ENCODE measurements at regions not wholly inside any gene's neighbourhood (a gene's known extent, or its start where the extent isn't known, plus 50 kb on each side); places are given as distances from the start of the nearest gene placed in this dataset.

DNA sequence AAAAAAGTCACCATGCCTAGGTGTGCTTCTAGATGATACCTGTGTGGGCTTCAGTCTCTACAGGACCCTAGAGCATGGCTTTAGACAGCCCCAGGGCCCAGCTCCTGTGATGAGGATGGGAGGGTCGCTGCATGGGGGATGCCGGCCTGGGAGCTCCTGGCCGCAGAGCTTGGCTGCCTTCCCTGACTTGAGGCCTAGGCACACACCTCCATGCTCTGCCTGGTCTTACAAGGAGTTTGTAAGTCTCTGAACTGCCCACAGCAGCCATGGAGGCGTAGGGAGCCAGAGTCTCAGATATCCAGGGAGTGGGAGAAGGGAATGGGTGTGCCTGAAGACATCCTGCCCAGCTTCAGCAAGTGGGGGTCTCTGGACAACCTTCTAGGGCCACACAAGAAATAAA, 149.5 kb upstream of the MYL2 start:
- TF ChIP-seq, protein P1, sequence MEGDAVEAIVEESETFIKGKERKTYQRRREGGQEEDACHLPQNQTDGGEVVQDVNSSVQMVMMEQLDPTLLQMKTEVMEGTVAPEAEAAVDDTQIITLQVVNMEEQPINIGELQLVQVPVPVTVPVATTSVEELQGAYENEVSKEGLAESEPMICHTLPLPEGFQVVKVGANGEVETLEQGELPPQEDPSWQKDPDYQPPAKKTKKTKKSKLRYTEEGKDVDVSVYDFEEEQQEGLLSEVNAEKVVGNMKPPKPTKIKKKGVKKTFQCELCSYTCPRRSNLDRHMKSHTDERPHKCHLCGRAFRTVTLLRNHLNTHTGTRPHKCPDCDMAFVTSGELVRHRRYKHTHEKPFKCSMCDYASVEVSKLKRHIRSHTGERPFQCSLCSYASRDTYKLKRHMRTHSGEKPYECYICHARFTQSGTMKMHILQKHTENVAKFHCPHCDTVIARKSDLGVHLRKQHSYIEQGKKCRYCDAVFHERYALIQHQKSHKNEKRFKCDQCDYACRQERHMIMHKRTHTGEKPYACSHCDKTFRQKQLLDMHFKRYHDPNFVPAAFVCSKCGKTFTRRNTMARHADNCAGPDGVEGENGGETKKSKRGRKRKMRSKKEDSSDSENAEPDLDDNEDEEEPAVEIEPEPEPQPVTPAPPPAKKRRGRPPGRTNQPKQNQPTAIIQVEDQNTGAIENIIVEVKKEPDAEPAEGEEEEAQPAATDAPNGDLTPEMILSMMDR (IDR thresholded peaks at IDR 0.05): no peak
- TF ChIP-seq POLR2A (IDR thresholded peaks at IDR 0.05) (no peak), POLR2AphosphoS5 (IDR thresholded peaks at IDR 0.05) (no peak)

Measured in sigmoid colon (tissue), 4 donors.